ENCODE measurements at regions not wholly inside any gene's neighbourhood (a gene's known extent, or its start where the extent isn't known, plus 50 kb on each side); places are given as distances from the start of the nearest gene placed in this dataset.

DNA sequence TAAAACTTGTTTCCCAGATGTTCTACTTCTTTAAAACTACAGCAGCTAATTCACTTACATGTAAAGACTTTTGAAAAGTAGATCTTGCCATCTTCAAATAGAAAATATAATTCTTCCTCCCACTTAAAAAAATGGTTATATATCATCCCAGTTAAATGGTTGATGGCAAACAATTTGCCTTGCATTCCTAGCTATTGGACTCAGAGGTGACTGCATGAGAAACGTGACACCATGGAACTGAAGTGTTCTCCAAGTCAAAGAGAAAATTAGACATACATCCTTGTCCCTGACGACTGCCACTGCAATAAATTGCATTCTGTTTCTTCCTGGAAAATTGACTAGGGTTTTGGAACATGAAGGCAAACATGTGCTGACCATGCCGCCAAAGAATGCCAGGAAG lies 95.0 kb upstream of the POM121L12 start:
- no peaks in the 10 kb centered on the region for H4K20me1 ChIP-seq
- no peak overlapping the region for H3K4me2 ChIP-seq
- no peak for TF ChIP-seq Cebpa-rat (IDR thresholded peaks at IDR 0.05)
- no peak overlapping the region for H3K27ac ChIP-seq
- H3K4me3 ChIP-seq, result no peak overlapping the region
- no peaks in the 10 kb centered on the region for H3K36me3 ChIP-seq
- no peaks in the 10 kb centered on the region for H3K4me1 ChIP-seq
- H3K9me3 ChIP-seq, result no peaks in the 10 kb centered on the region
- no peaks in the 10 kb centered on the region for H3K27me3 ChIP-seq
- H3K9ac ChIP-seq, result no peak overlapping the region

DNA sequence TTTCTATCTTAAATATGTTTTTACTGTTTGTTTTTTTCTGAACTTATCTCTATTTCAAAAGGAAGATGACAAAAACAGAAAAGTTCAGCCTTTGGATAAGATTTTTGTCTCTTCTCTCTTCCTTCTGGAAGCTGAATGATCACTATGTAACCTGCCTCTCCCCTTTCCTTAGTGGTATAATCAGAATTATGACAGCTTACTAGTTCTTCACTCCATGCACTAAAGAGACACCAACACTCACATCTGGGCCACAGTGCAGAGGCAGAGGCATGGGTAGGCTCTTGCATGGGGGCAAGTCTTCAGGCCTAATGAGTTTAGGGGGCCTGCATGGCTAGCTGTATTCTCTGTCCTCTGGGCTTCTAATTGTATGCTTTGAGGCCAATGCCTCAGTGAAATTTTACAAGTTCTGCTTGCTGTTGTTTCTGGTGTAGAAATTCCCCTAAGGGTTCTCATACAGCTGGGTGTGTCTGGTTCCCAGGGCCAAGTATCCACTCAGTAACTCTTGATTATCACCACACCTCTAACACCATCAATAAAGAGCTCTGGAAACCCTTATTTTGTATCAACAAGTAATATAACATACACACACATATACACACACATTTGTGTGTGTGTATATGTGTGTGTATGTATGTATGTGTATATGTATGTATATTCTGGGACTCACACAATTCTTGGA lies 96.8 kb upstream of the POM121L12 start:
- no peak overlapping the region for H3K4me2 ChIP-seq
- no peak overlapping the region for H3K4me3 ChIP-seq
- no peaks in the 10 kb centered on the region for H4K20me1 ChIP-seq
- H3K9ac ChIP-seq, result no peak overlapping the region
- H3K4me1 ChIP-seq, result no peaks in the 10 kb centered on the region
- H3K9me3 ChIP-seq, result no peaks in the 10 kb centered on the region
- H3K27me3 ChIP-seq, result no peaks in the 10 kb centered on the region
- H3K36me3 ChIP-seq, result no peaks in the 10 kb centered on the region
- no peak for TF ChIP-seq Cebpa-rat (IDR thresholded peaks at IDR 0.05)
- H3K27ac ChIP-seq, result no peak overlapping the region

DNA sequence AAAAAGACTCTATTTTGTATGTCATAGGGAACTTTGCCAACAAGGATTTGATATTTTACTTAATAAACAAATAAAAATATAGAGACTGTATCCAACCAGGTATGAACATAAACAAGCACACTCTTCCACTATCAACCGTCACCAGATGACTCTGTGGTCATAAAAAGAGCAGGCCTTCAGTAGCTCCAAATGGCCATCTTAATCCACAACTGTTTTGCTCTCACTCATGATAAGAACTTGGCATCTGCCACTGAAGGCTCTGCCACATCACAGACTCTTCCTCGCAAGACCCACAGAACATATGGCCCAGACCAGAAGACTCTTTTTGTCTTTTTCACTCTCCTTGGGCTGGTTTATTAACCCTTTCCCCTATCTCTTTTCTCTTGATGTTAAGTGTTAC lies 98.7 kb upstream of the POM121L12 start:
- no peak overlapping the region for H3K4me3 ChIP-seq
- H3K9me3 ChIP-seq, result no peaks in the 10 kb centered on the region
- no peak overlapping the region for H3K9ac ChIP-seq
- no peaks in the 10 kb centered on the region for H3K4me1 ChIP-seq
- H3K36me3 ChIP-seq, result no peaks in the 10 kb centered on the region
- no peak for TF ChIP-seq Cebpa-rat (IDR thresholded peaks at IDR 0.05)
- H3K27me3 ChIP-seq, result no peaks in the 10 kb centered on the region
- H4K20me1 ChIP-seq, result no peaks in the 10 kb centered on the region
- H3K27ac ChIP-seq, result no peak overlapping the region
- no peak overlapping the region for H3K4me2 ChIP-seq

DNA sequence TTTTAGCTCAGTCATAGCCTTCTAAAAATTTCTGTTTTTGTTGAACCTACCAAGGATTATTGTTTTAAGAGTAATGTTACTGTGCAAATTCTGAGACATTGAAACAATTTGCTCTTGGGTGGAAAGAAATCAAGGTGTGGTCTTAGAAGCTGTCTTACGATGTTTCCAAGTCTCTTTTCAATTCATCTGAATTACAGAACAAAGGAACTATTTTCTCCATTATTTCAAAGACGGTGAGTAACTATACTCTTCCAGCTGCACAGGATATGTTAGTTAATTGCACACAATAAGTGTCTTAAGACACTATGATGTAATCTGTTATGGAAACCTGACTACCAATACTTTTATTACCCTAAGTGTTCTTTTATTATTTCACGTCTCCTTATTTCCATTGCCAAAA lies 106.8 kb upstream of the POM121L12 start:
- H3K9me3 ChIP-seq, result no peaks in the 10 kb centered on the region
- TF ChIP-seq Cebpa-rat (IDR thresholded peaks at IDR 0.05), result no peak
- no peak overlapping the region for H3K27ac ChIP-seq
- H3K4me3 ChIP-seq, result no peak overlapping the region
- no peaks in the 10 kb centered on the region for H4K20me1 ChIP-seq
- no peaks in the 10 kb centered on the region for H3K36me3 ChIP-seq
- H3K4me2 ChIP-seq, result no peak overlapping the region
- no peak overlapping the region for H3K9ac ChIP-seq
- H3K27me3 ChIP-seq, result no peaks in the 10 kb centered on the region
- no peaks in the 10 kb centered on the region for H3K4me1 ChIP-seq

DNA sequence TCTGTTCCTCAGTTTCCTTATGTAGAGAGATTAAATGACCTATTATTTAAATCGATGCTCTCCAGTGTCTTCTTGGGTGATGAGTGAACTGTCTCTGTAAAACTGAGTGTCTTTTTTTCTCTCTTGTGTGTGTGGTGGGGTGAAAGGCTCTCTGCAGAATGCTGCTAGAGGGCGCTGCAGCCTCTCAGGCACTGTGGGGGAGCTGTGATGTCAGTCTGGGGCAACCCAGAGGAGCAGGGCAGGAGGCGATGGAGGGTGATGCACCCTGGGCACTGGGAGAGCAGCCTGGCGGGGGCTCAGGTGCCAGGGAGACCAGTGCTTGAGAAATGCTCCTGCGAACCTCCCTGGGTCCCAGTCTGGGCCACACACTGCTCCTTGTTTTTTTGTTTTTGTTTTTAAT lies 110.1 kb upstream of the POM121L12 start:
- H3K9ac ChIP-seq, result no peak overlapping the region
- H3K4me3 ChIP-seq, result no peak overlapping the region
- no peak for TF ChIP-seq Cebpa-rat (IDR thresholded peaks at IDR 0.05)
- no peak overlapping the region for H3K27ac ChIP-seq
- H3K27me3 ChIP-seq, result no peaks in the 10 kb centered on the region
- H3K9me3 ChIP-seq, result no peaks in the 10 kb centered on the region
- no peak overlapping the region for H3K4me2 ChIP-seq
- no peaks in the 10 kb centered on the region for H3K4me1 ChIP-seq
- H3K36me3 ChIP-seq, result no peaks in the 10 kb centered on the region
- H4K20me1 ChIP-seq, result no peaks in the 10 kb centered on the region

DNA sequence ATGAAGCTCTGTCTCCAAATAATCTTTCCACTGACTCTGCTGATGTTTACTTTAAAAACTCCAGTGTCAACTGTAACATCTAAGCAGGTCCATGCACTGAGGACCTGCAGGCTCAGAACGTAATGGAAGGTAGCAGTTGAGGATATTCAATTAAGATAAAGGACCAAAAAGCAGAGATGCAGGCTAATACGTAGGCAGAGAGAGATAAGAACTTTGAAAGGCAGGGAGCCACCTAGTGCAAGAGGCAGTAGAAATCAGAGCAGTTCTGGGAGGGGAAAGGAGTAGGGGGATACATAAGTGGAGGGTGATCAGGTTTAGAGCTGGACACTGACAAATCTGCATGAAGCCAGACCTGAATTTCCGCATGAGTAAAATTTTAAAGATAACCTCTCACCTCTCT lies 114.5 kb upstream of the POM121L12 start:
- no peak overlapping the region for H3K9ac ChIP-seq
- H3K9me3 ChIP-seq, result no peaks in the 10 kb centered on the region
- H3K4me2 ChIP-seq, result no peak overlapping the region
- no peak for TF ChIP-seq Cebpa-rat (IDR thresholded peaks at IDR 0.05)
- H3K4me1 ChIP-seq, result no peaks in the 10 kb centered on the region
- no peaks in the 10 kb centered on the region for H3K36me3 ChIP-seq
- no peak overlapping the region for H3K27ac ChIP-seq
- H4K20me1 ChIP-seq, result no peaks in the 10 kb centered on the region
- no peak overlapping the region for H3K4me3 ChIP-seq
- H3K27me3 ChIP-seq, result no peaks in the 10 kb centered on the region

DNA sequence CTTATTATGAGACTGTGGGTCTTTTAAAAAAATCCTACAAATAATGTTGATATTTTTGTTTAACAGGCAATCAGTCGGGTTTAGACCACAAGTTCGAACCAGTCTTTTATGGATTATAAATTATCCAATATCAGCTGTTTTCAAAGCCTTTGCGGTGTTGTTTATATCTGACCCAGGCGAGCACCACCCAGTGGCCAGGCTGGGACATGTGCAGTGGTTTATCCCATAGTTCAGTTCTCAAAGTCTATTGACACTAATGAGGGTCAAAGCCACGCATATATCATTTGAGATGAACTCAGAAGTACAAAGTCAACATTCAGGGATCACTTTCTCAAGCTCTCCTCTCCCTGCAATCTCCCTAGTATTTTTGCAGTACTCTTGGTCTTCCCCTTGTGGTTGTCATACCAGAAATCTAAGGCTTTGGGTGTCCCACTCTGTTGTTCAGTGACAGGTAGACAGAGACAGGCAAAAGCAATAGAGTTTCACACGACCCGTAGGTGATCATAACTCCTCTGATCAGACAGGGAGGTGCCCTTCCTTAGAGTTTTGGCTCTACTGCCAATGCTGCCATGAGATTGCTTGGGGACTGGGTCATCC lies 117.4 kb upstream of the POM121L12 start:
- Histone ChIP-seq H4K20me1 (no peaks in the 10 kb centered on the region), H3K4me1 (no peaks in the 10 kb centered on the region), H3K27ac (no peak overlapping the region), H3K4me2 (no peak overlapping the region), H3K9me3 (no peaks in the 10 kb centered on the region), H3K27me3 (no peaks in the 10 kb centered on the region), H3K36me3 (no peaks in the 10 kb centered on the region), H3K4me3 (no peak overlapping the region), H3K9ac (no peak overlapping the region)
- TF ChIP-seq Cebpa-rat (IDR thresholded peaks at IDR 0.05), result no peak

DNA sequence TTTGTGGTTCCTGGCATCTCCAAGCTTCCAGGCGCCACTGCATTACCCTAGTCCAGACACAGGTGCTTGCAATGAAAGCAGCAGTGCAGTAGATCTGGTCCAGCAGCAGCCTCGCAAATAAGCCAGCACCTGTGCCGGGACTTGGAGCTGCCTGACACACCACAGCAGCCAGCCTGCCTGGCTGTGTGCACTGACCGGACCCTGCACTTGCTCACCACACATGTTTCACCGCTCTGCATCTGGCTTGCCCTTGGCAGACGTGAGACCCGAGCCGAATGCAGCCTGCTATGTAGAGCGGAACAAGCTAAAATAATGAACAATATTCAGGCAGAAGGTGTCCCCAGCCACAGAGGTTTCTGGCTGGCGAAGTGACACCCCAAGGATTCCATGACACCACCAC lies 123.6 kb upstream of the POM121L12 start:
- H3K9me3 ChIP-seq, result peaks cover 16% of the 10 kb centered on the region
- no peak overlapping the region for H3K27ac ChIP-seq
- no peaks in the 10 kb centered on the region for H3K4me1 ChIP-seq
- H4K20me1 ChIP-seq, result no peaks in the 10 kb centered on the region
- no peak overlapping the region for H3K4me3 ChIP-seq
- H3K36me3 ChIP-seq, result no peaks in the 10 kb centered on the region
- H3K9ac ChIP-seq, result no peak overlapping the region
- H3K4me2 ChIP-seq, result no peak overlapping the region
- no peaks in the 10 kb centered on the region for H3K27me3 ChIP-seq
- TF ChIP-seq Cebpa-rat (IDR thresholded peaks at IDR 0.05), result no peak

DNA sequence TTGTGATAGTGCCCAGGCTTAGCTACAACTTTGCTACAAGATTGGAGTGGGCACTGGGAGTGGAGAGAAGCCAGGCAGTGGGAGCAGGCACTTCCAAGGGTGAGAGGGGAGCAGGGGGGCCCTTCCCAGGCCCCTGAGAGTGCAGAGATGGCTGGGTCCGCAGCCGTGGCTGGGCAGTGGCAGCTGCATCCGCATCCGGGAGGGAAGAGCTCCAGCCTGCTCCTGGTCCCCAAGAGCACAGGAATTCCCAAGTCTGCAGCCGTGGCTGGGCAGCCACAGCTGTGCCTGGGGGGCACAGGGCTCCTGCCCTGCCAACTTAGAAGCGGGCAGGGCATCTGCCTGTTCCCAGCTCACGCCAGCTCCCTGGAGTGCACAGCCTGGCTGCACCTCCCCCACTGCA lies 124.1 kb upstream of the POM121L12 start:
- no peaks in the 10 kb centered on the region for H3K27me3 ChIP-seq
- TF ChIP-seq Cebpa-rat (IDR thresholded peaks at IDR 0.05), result no peak
- no peaks in the 10 kb centered on the region for H3K4me1 ChIP-seq
- H3K36me3 ChIP-seq, result no peaks in the 10 kb centered on the region
- peaks cover 16% of the 10 kb centered on the region for H3K9me3 ChIP-seq
- no peak overlapping the region for H3K9ac ChIP-seq
- no peaks in the 10 kb centered on the region for H4K20me1 ChIP-seq
- no peak overlapping the region for H3K4me3 ChIP-seq
- no peak overlapping the region for H3K27ac ChIP-seq
- H3K4me2 ChIP-seq, result no peak overlapping the region

DNA sequence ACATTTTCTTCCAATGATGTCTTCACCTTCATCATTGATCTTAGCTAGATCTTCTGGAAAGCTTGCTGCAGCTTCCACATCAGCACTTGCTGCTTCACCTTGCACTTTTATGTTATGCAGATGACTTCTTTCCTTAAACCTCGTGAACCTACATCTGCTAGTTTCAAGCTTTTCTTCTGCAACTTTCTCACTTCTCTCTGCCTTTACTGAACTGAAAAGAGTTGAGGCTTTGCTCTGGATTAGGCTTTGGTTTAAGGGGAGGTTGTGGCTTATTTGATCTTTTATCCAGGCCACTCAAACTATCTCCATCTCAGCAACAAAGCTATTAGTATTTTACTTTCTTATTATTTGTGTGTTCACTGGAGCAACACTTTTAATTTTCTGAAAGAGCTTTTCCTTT lies 125.5 kb upstream of the POM121L12 start:
- H3K27me3 ChIP-seq, result no peaks in the 10 kb centered on the region

More for the DNA sequence above, 125.5 kb upstream of the POM121L12 start:
- no peaks in the 10 kb centered on the region for H4K20me1 ChIP-seq
- TF ChIP-seq Cebpa-rat (IDR thresholded peaks at IDR 0.05), result no peak
- no peaks in the 10 kb centered on the region for H3K36me3 ChIP-seq
- peaks cover 16% of the 10 kb centered on the region for H3K9me3 ChIP-seq
- no peak overlapping the region for H3K27ac ChIP-seq
- no peaks in the 10 kb centered on the region for H3K4me1 ChIP-seq
- no peak overlapping the region for H3K4me3 ChIP-seq
- no peak overlapping the region for H3K4me2 ChIP-seq
- H3K9ac ChIP-seq, result no peak overlapping the region
